Keratinocyte (primary cell): ENCODE measurements at regions not wholly inside any gene's neighbourhood (a gene's known extent, or its start where the extent isn't known, plus 50 kb on each side); places are given as distances from the start of the nearest gene placed in this dataset.

Experiments
- DNase-seq: peaks from one replicate; pipeline ENCODE4 v3.0.0-alpha.2; 2011; ENCODE audit warnings: low read depth, missing footprints, low spot score
- FAIRE-seq: peaks from 2 replicates; lab custom pipeline; 2011; peaks lifted over from hg19 to GRCh38; lab: Jason Lieb, UNC
- H2AFZ ChIP-seq: 2 replicates; pipeline ENCODE4 v1.6.0; 2012; ENCODE audit warnings: low read length, control low read depth, inconsistent platforms; ENCODE audit not compliant: control insufficient read depth
- H3K27ac ChIP-seq: 2 replicates; pipeline ENCODE4 v1.5.1; 2011; ENCODE audit warnings: low read length; ENCODE audit not compliant: control insufficient read depth, insufficient read depth
- H3K27me3 ChIP-seq: 3 replicates; pipeline ENCODE4 v1.6.0; 2011; ENCODE audit warnings: low read length; ENCODE audit not compliant: control insufficient read depth, insufficient read depth; ENCODE audit errors: extremely low read depth
- H3K36me3 ChIP-seq, 2 experiments: 2 replicates in 1 of 2; 3 replicates in 1 of 2; pipeline ENCODE4 v1.5.1; 2011; ENCODE audit warnings: low read length in 2 of 2, mild to moderate bottlenecking in 1 of 2; ENCODE audit not compliant: control insufficient read depth in 2 of 2, insufficient read depth in 2 of 2; ENCODE audit errors: extremely low read depth in 1 of 2
- H3K4me1 ChIP-seq: 3 replicates; pipeline ENCODE4 v1.5.1; 2011; ENCODE audit warnings: low read length; ENCODE audit not compliant: control insufficient read depth, insufficient read depth; ENCODE audit errors: extremely low read depth
- H3K4me2 ChIP-seq: 3 replicates; pipeline ENCODE4 v1.6.0; 2011; ENCODE audit warnings: low read depth, low read length; ENCODE audit not compliant: control insufficient read depth, insufficient read depth; ENCODE audit errors: extremely low read depth
- H3K4me3 ChIP-seq, 3 experiments: fragments of 200-600 bp in 1 of 3; sonication (generic) in 1 of 3; 2 replicates in 2 of 3; 3 replicates in 1 of 3; pipeline ENCODE4 v1.5.1; 2011 to 2016; ENCODE audit warnings: low read length in 3 of 3, mild to moderate bottlenecking in 3 of 3, control low read depth in 2 of 3, inconsistent platforms in 1 of 3, low read depth in 1 of 3, mixed read lengths in 1 of 3, mixed run types in 1 of 3, moderate library complexity in 1 of 3; ENCODE audit not compliant: control insufficient read depth in 2 of 3, insufficient read depth in 2 of 3; ENCODE audit errors: extremely low read depth in 1 of 3
- H3K79me2 ChIP-seq: 2 replicates; pipeline ENCODE4 v1.6.0; 2012; ENCODE audit warnings: low read length; ENCODE audit not compliant: control insufficient read depth, insufficient read depth
- H3K9ac ChIP-seq: 3 replicates; pipeline ENCODE4 v1.6.0; 2011; ENCODE audit warnings: low read length; ENCODE audit not compliant: control insufficient read depth, insufficient read depth; ENCODE audit errors: extremely low read depth
- H3K9me1 ChIP-seq: 3 replicates; pipeline ENCODE4 v1.6.0; 2011; ENCODE audit warnings: low read length; ENCODE audit not compliant: control insufficient read depth, insufficient read depth; ENCODE audit errors: extremely low read depth
- H3K9me3 ChIP-seq: 2 replicates; pipeline ENCODE4 v1.5.1; 2012; ENCODE audit warnings: low read depth, low read length; ENCODE audit not compliant: control insufficient read depth
- H4K20me1 ChIP-seq: 3 replicates; pipeline ENCODE4 v1.6.0; 2011; ENCODE audit warnings: low read length; ENCODE audit not compliant: control insufficient read depth, insufficient read depth; ENCODE audit errors: extremely low read depth
- EZH2 ChIP-seq: IDR thresholded peaks from one replicate; pipeline ENCODE4 v1.6.1; 2012; ENCODE audit warnings: inconsistent platforms, mild to moderate bottlenecking, low read length, moderate library complexity
- dilution Hi-C: fragments of 300-500 bp; cut with MboI; formaldehyde crosslinking; loops from one replicate; pipeline ENCODE4 v1.7.0; 2020; ENCODE audit warnings: low sequenced_read_pairs; ENCODE audit not compliant: extremely low pct_ligation_motif_present
- TF ChIP-seq, protein P1 (sequence below), 3 experiments: IDR thresholded peaks in 1 of 3; conservative IDR thresholded peaks in 1 of 3; optimal IDR thresholded peaks in 1 of 3; 2 replicates in 2 of 3; 3 replicates in 1 of 3; pipeline versions ENCODE3 to v1.5.1; 2011; ENCODE audit warnings: low read length in 3 of 3, mild to moderate bottlenecking in 3 of 3, moderate library complexity in 2 of 3, control low read depth in 1 of 3, inconsistent platforms in 1 of 3; ENCODE audit not compliant: insufficient read depth in 2 of 3; ENCODE audit errors: extremely low read depth in 1 of 3

DNA sequence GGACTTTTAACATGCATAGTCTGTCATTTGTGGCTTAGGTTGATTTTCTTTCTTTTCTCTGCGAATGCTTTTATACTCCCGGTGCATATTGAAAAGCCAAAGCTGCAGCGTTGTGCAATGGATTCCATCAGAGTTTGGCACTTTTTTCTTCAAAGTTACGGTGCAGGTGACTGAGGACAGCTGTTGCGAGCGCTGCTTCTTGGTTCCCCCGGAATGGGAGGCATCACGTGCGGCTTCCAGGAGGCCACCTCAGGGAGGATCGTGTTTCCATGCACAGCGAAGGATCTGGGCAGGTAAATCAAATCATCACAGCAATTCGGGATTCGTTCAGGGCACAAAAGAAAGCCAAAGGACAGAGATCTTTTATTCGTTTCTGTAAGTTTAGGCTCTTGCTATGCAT is 109.6 kb upstream of the ALKAL2 start:
- H3K4me2 ChIP-seq: no peak overlapping the region
- no peak overlapping the region for H3K9ac ChIP-seq
- H3K27ac ChIP-seq: no peak overlapping the region
- TF ChIP-seq, protein P1, sequence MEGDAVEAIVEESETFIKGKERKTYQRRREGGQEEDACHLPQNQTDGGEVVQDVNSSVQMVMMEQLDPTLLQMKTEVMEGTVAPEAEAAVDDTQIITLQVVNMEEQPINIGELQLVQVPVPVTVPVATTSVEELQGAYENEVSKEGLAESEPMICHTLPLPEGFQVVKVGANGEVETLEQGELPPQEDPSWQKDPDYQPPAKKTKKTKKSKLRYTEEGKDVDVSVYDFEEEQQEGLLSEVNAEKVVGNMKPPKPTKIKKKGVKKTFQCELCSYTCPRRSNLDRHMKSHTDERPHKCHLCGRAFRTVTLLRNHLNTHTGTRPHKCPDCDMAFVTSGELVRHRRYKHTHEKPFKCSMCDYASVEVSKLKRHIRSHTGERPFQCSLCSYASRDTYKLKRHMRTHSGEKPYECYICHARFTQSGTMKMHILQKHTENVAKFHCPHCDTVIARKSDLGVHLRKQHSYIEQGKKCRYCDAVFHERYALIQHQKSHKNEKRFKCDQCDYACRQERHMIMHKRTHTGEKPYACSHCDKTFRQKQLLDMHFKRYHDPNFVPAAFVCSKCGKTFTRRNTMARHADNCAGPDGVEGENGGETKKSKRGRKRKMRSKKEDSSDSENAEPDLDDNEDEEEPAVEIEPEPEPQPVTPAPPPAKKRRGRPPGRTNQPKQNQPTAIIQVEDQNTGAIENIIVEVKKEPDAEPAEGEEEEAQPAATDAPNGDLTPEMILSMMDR (optimal IDR thresholded peaks at IDR 0.05 in 1 of 3, IDR thresholded peaks at IDR 0.05 in 1 of 3, conservative IDR thresholded peaks at IDR 0.05 in 1 of 3; ENCODE audit: extremely low read depth in 1 of 3, insufficient read depth in 2 of 3, low read length in 3 of 3): no peak
- no peak for TF ChIP-seq EZH2
- H3K9me3 ChIP-seq: no peaks in the 10 kb centered on the region
- dilution Hi-C loops: no loop called here
- H3K36me3 ChIP-seq: no peaks in the 10 kb centered on the region
- FAIRE-seq: peak; percentile 49
- H3K27me3 ChIP-seq: no peaks in the 10 kb centered on the region
- H3K9me1 ChIP-seq: no peaks in the 10 kb centered on the region
- no peak for DNase-seq
- peaks cover 10% of the 10 kb centered on the region for H3K4me1 ChIP-seq
- no peaks in the 10 kb centered on the region for H4K20me1 ChIP-seq
- no peak overlapping the region for H2AFZ ChIP-seq
- H3K79me2 ChIP-seq: no peaks in the 10 kb centered on the region
- H3K4me3 ChIP-seq: no peak overlapping the region

DNA sequence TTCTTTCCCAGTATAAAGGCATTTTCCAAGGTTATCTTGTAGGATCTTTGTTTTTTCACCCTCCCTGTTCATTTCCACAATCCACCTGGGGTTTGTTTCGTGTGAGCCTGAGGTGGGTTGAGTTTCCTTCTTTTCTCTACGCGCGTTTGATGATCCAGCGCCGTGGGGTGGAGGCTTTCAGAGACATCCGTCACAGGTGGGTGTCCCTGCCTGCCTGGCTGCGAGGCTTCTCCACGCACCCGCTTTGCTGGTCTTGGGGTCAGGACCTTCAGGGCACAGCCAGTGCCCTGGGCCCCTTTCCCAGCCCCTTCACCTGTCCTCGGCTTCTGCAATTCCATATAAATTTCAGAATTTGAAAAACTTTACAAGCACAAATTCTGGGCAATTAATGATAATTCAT is 109.0 kb upstream of the ALKAL2 start:
- no peaks in the 10 kb centered on the region for H4K20me1 ChIP-seq
- peaks cover 16% of the 10 kb centered on the region for H3K4me1 ChIP-seq
- no peaks in the 10 kb centered on the region for H3K36me3 ChIP-seq
- no peak overlapping the region for H2AFZ ChIP-seq
- H3K79me2 ChIP-seq: no peaks in the 10 kb centered on the region
- no peak overlapping the region for H3K9ac ChIP-seq
- DNase-seq (no peak), FAIRE-seq (no peak)
- no peak overlapping the region for H3K4me2 ChIP-seq
- dilution Hi-C loops: no loop called here
- H3K27me3 ChIP-seq: no peaks in the 10 kb centered on the region
- H3K27ac ChIP-seq: no peak overlapping the region
- no peaks in the 10 kb centered on the region for H3K9me1 ChIP-seq
- no peak for TF ChIP-seq EZH2
- TF ChIP-seq, protein P1 (optimal IDR thresholded peaks at IDR 0.05 in 1 of 3, IDR thresholded peaks at IDR 0.05 in 1 of 3, conservative IDR thresholded peaks at IDR 0.05 in 1 of 3; ENCODE audit: extremely low read depth in 1 of 3, insufficient read depth in 2 of 3, low read length in 3 of 3): no peak
- H3K4me3 ChIP-seq: no peak overlapping the region
- H3K9me3 ChIP-seq: no peaks in the 10 kb centered on the region
